GM23338 (cell line): ENCODE measurements at regions not wholly inside any gene's neighbourhood (a gene's known extent, or its start where the extent isn't known, plus 50 kb on each side); places are given as distances from the start of the nearest gene placed in this dataset.

Source experiments
- ATAC-seq: fragments of 200-7000 bp; cut with Tn5 transposase; 3 replicates; pipeline ENCODE4 v1.9.1; 2020
- DNase-seq: peaks from one replicate; pipeline ENCODE4 v3.0.0-alpha.2; 2015; ENCODE audit warnings: low spot score
- H2AFZ ChIP-seq: fragments of 200-600 bp; sonication (generic); 2 replicates; pipeline ENCODE4 v1.8.0; 2016; ENCODE audit warnings: antibody characterized with exemption, mild to moderate bottlenecking, moderate library complexity
- H3F3A ChIP-seq: fragments of 200-600 bp; sonication (generic); replicated peaks from 2 replicates; pipeline ENCODE4 v1.8.0; 2017; ENCODE audit warnings: antibody characterized with exemption, mixed run types, low read depth
- H3K27ac ChIP-seq: fragments of 200-600 bp; sonication (generic); 2 replicates; pipeline ENCODE4 v1.6.1; 2016; ENCODE audit warnings: low read depth
- H3K27me3 ChIP-seq: fragments of 200-600 bp; sonication (generic); 2 replicates; pipeline ENCODE4 v1.8.0; 2016; ENCODE audit warnings: mild to moderate bottlenecking, mixed run types, moderate library complexity; ENCODE audit not compliant: insufficient read depth
- H3K36me3 ChIP-seq: fragments of 200-600 bp; sonication (generic); 2 replicates; pipeline ENCODE4 v1.8.0; 2016; ENCODE audit warnings: mild to moderate bottlenecking; ENCODE audit not compliant: insufficient read depth
- H3K4me1 ChIP-seq: fragments of 200-600 bp; sonication (generic); 2 replicates; pipeline ENCODE4 v1.8.0; 2016; ENCODE audit warnings: mild to moderate bottlenecking, moderate library complexity; ENCODE audit not compliant: insufficient read depth
- H3K4me2 ChIP-seq: fragments of 200-600 bp; sonication (generic); 2 replicates; pipeline ENCODE4 v1.7.1; 2017; ENCODE audit warnings: mixed run types
- H3K4me3 ChIP-seq: fragments of 200-600 bp; sonication (generic); 2 replicates; pipeline ENCODE4 v1.6.1; 2016; ENCODE audit warnings: mixed run types
- H3K79me2 ChIP-seq: fragments of 200-600 bp; sonication (generic); replicated peaks from 2 replicates; pipeline ENCODE4 v1.8.0; 2017; ENCODE audit warnings: mild to moderate bottlenecking; ENCODE audit not compliant: insufficient read depth
- H3K9me2 ChIP-seq: fragments of 200-600 bp; sonication (generic); 2 replicates; pipeline ENCODE4 v1.8.0; 2017; ENCODE audit not compliant: insufficient read depth
- H4K20me1 ChIP-seq: fragments of 200-600 bp; sonication (generic); replicated peaks from 2 replicates; pipeline ENCODE4 v1.8.0; 2017; ENCODE audit warnings: mild to moderate bottlenecking; ENCODE audit not compliant: insufficient read depth
- H3K27ac Mint-ChIP-seq: 2 replicates; pipeline ENCODE4 v1.8.0; 2020; ENCODE audit warnings: inconsistent platforms, mild to moderate bottlenecking, moderate library complexity, mixed read lengths
- H3K27me3 Mint-ChIP-seq: 3 replicates; pipeline ENCODE4 v1.8.0; 2022; ENCODE audit warnings: low read depth, mild to moderate bottlenecking, moderate library complexity, mixed read lengths, inconsistent platforms; ENCODE audit not compliant: insufficient read depth, poor library complexity
- H3K36me3 Mint-ChIP-seq: 3 replicates; pipeline ENCODE4 v1.8.0; 2021; ENCODE audit warnings: low read depth, mild to moderate bottlenecking, inconsistent platforms, moderate library complexity, mixed read lengths
- H3K4me1 Mint-ChIP-seq: 3 replicates; pipeline ENCODE4 v1.8.0; 2020; ENCODE audit warnings: mild to moderate bottlenecking, inconsistent platforms, mixed read lengths
- H3K4me3 Mint-ChIP-seq: 3 replicates; pipeline ENCODE4 v1.8.0; 2021; ENCODE audit warnings: moderate library complexity, mild to moderate bottlenecking, inconsistent platforms, mixed read lengths
- H3K9me3 Mint-ChIP-seq: 3 replicates; pipeline ENCODE4 v1.8.0; 2020; ENCODE audit warnings: moderate library complexity, mild to moderate bottlenecking, inconsistent platforms, mixed read lengths
- CREB1 ChIP-seq: fragments of 250-450 bp; sonication (Bioruptor Pico); IDR thresholded peaks from 2 replicates; pipeline ENCODE4 v1.5.0; 2020; ENCODE audit warnings: low read depth, mild to moderate bottlenecking, moderate library complexity
- CTCF ChIP-seq, 2 experiments: fragments of 200-600 bp in 1 of 2; sonication (generic) in 1 of 2; conservative IDR thresholded peaks; 2 replicates each; pipeline versions ENCODE4 v1.5.1 to v1.6.1; 2016 to 2017; ENCODE audit warnings: antibody characterized with exemption in 2 of 2, low read depth in 2 of 2, mild to moderate bottlenecking in 2 of 2, moderate library complexity in 1 of 2
- ETS1 ChIP-seq: IDR thresholded peaks from 2 replicates; pipeline ENCODE4 v1.6.1; 2016; ENCODE audit warnings: antibody characterized with exemption
- EZH2 ChIP-seq: fragments of 200-600 bp; sonication (generic); IDR thresholded peaks from one replicate; pipeline ENCODE4 v1.8.0; 2017; ENCODE audit warnings: antibody characterized with exemption, mild to moderate bottlenecking, low read depth; ENCODE audit not compliant: unreplicated experiment
- EZH2phosphoT487 ChIP-seq: fragments of 200-600 bp; sonication (generic); IDR thresholded peaks from one replicate; pipeline ENCODE4 v1.8.1; 2018; ENCODE audit warnings: antibody characterized with exemption; ENCODE audit not compliant: unreplicated experiment
- JUNB ChIP-seq: IDR thresholded peaks from one replicate; pipeline ENCODE4 v1.6.1; 2016; ENCODE audit warnings: antibody characterized with exemption; ENCODE audit not compliant: unreplicated experiment
- NANOG ChIP-seq: IDR thresholded peaks from 2 replicates; pipeline ENCODE4 v1.6.1; 2016; ENCODE audit warnings: antibody characterized with exemption, borderline replicate concordance
- POLR2AphosphoS5 ChIP-seq: IDR thresholded peaks from 2 replicates; pipeline ENCODE4 v1.6.1; 2016; ENCODE audit warnings: antibody characterized with exemption, low read depth
- REST ChIP-seq: IDR thresholded peaks from one replicate; pipeline ENCODE4 v1.6.1; 2018; ENCODE audit warnings: antibody characterized with exemption; ENCODE audit not compliant: unreplicated experiment
- STAT1 ChIP-seq: IDR thresholded peaks from one replicate; pipeline ENCODE4 v1.6.1; 2016; ENCODE audit warnings: antibody characterized with exemption; ENCODE audit not compliant: unreplicated experiment
- ZNF114 ChIP-seq: fragments of 250-450 bp; sonication (Bioruptor Pico); IDR thresholded peaks from 2 replicates; pipeline ENCODE4 v1.5.0; 2020; ENCODE audit warnings: mild to moderate bottlenecking, moderate library complexity
- ZNF331 ChIP-seq: fragments of 250-450 bp; sonication (Bioruptor Pico); IDR thresholded peaks from 2 replicates; pipeline ENCODE4 v1.5.0; 2020; ENCODE audit warnings: low read depth, mild to moderate bottlenecking, moderate library complexity

GRCh38 chrX:109830704-109831206 lies 97.7 kb upstream of the ACSL4 start (continued):
- TF ChIP-seq ZNF331 (CRISPR knock-in tag) (no peak), ZNF114 (CRISPR knock-in tag) (no peak), ETS1 (no peak), CTCF (conservative IDR thresholded peaks at IDR 0.05; ENCODE audit: low read depth in 2 of 2) (no peak)

- no peak overlapping the region for H3K4me3 ChIP-seq
- H3K27me3 Mint-ChIP-seq: peaks cover 11% of the 10 kb centered on the region
- no peaks in the 10 kb centered on the region for H3K9me2 ChIP-seq
- no peaks in the 10 kb centered on the region for H3K27me3 ChIP-seq
- no peak overlapping the region for H3K4me2 ChIP-seq
- peaks cover 5% of the 10 kb centered on the region; the same call in 2 of the 3 replicates for H3K4me1 Mint-ChIP-seq
- no peak for DNase-seq
- no peak overlapping the region for H3K27ac Mint-ChIP-seq
- no peaks in the 10 kb centered on the region for H3K9me3 Mint-ChIP-seq
- H3K4me3 Mint-ChIP-seq: no peak overlapping the region
- no peaks in the 10 kb centered on the region for H4K20me1 ChIP-seq
- H3K79me2 ChIP-seq: no peaks in the 10 kb centered on the region
- no peaks in the 10 kb centered on the region for H3F3A ChIP-seq
- no peaks in the 10 kb centered on the region for H3K36me3 Mint-ChIP-seq
- ATAC-seq: no peak
- no peak overlapping the region for H2AFZ ChIP-seq
- no peak for TF ChIP-seq CREB1 (CRISPR knock-in tag)
- no peak for TF ChIP-seq ZNF331 (CRISPR knock-in tag)
- no peak for TF ChIP-seq CTCF (conservative IDR thresholded peaks at IDR 0.05; ENCODE audit: low read depth in 2 of 2)
- no peak for TF ChIP-seq EZH2phosphoT487
- TF ChIP-seq ZNF114 (CRISPR knock-in tag): no peak
- TF ChIP-seq ETS1: no peak
- no peak for TF ChIP-seq EZH2
- TF ChIP-seq JUNB: no peak
- TF ChIP-seq POLR2AphosphoS5: no peak
- TF ChIP-seq NANOG: no peak
- TF ChIP-seq REST: no peak
- no peak for TF ChIP-seq STAT1
- H3K27ac ChIP-seq: no peak overlapping the region
- no peaks in the 10 kb centered on the region for H3K36me3 ChIP-seq
- no peaks in the 10 kb centered on the region; the same call in 1 of the 2 replicates for H3K4me1 ChIP-seq
Observed at GRCh38 chrX:109831326-109831985, 98.4 kb upstream of the ACSL4 start.
